HG02798 (cell line): ENCODE measurements at regions not wholly inside any gene's neighbourhood (a gene's known extent, or its start where the extent isn't known, plus 50 kb on each side); places are given as distances from the start of the nearest gene placed in this dataset.

Experiments used
- ATAC-seq: cut with Tn5 transposase; IDR thresholded peaks from one replicate; pipeline ENCODE4 v1.9.1; 2021; ENCODE audit warnings: mild to moderate bottlenecking; ENCODE audit not compliant: unreplicated experiment, poor library complexity

DNA sequence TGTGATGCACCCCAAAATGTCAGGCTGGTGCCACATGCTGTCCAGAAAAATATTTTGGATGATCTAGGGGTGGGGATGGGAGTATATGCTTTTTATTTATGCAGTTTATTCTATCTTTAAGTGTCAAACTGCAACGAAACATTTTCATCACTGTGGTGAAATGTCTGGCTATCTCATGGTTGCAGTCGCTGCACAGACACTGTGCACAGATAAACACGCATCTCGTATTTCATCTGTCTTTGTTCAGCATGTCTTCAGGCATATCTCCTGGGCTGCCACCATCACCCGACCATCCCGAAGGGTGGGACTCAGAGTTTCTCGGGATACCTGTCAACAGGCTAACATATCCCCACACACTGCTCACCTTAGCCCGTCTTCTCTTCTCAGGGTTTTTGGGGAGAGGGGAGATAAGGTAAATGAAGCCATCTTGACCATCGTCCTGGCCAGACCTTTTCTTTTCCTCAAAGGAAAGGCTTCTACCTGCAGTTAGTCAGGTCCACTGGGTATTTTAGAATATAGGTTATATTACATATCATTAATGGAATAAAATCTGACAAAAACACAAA lies 80.7 kb upstream of the NABP1 start:
- no peak for ATAC-seq

GRCh38 chr2:191598296-191598695 lies 79.6 kb upstream of the NABP1 start:
- ATAC-seq: no peak

DNA sequence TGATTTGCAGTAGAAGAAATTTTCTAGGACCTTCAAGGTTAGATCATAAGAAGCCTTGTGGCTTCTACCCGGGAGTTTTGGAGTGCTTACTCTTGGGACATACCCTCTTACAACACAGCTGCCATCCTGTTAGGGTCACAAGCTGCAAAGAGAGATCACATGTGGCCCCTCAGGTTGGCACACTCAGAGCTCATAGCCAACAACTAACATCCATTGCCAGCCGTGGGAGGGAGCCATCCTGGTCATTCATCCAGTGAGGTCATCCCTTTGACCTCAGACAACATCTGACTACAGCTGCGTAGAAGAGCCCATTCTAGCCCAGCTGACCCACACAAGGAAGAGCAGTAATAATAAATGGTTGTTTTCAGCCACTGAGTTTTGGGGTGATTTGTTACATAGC lies 76.9 kb upstream of the NABP1 start:
- ATAC-seq: no peak

DNA sequence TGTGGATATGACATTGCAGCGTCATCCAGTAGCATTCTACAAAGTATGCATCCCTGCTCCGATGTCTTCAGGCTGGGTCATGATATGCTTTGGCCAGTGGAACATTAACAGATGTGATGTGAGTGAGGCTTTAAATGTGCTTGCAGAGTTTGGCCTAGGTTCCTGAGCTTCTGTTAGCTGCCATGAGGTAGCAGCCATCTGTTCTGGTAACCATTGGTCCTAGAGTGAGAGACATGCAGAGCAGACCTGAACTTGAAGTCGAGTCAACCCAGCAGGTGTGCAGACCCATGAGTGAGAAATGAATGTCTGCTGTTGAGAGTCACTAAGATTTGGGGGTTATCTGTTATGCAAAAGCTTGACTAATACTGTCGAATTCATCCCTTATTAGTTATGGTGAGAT lies 73.8 kb upstream of the NABP1 start:
- ATAC-seq: no peak

- ATAC-seq: no peak
Measured at GRCh38 chr2:191607096-191607495, 70.8 kb upstream of the NABP1 start.

GRCh38 chr2:191610756-191611155 lies 67.2 kb upstream of the NABP1 start:
- ATAC-seq: no peak

GRCh38 chr2:191611614-191612013 lies 66.3 kb upstream of the NABP1 start:
- ATAC-seq: peak; percentile 98

- ATAC-seq: no peak
Measured at GRCh38 chr2:191612496-191612895, 65.4 kb upstream of the NABP1 start.

- no peak for ATAC-seq
Measured at GRCh38 chr2:191614759-191615158, 63.2 kb upstream of the NABP1 start.

DNA sequence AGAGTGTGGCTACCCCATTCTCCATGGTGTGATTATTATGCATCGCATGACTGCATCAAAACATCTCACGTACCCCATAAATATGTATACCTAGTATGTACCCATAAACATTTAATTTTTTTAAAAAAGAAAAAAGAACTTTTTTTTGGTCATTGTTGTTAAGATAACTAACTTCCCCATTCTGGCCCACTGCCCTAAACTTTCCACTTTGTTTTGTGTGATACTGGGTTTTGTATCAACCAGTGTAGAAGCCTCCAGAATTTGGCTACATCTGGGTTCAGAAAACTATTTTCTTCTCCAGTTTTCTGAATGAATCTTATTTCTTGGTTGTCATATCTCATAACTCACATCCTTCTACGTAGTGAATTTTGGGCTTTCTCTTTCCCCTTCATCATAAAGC lies 62.3 kb upstream of the NABP1 start:
- no peak for ATAC-seq

DNA sequence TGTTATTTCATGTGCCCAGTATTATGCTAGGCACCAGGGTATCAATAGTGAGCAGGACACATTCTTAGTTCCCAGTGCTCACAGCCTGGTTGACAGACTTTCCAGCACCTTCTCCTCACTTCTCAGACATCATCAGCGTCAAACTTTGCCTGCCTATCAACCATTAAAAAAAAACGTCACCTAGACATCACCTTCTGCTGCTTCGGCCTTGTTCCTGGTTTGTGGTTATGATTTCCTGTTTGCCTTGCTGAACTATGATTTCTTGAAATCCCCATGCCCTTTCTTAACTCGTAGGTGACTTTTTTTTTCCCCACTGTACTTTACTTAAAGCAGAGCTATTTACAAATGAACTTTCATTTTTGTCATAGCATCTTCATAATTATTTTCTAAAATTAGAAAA lies 60.4 kb upstream of the NABP1 start:
- ATAC-seq: peak; percentile 85

DNA sequence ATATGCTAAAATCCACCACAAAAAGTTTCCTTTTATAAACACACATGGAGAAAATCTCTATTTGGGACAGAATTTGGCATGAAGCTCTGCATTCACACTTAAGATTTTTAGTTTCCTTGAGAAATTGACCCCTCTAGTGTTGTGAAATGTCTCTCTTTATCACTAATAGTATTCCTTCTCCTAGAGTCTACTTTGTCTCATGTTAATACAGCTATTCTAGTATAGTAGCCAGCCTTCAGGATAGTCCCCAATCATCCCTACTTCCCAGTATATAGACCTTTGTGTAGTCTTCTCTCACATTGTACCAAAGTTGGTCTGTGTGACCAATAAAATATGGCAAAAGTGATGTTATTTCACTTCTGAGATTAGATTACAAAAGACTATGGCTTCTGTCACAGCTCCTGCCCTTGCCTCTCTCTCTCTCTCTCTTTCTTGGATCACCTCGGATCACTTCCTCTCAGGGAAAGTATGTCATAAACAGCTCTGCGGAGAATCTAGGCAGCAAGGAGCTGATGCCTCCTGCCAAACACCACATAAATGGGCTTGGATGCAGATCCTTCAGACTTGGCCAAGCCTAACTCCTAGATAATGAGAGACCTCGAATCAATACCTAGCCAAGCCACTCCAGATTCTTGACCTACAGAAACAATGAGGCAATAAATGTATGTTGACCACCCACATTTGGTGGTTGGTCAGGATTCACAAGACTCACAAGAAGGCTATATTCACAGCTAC lies 59.7 kb upstream of the NABP1 start:
- ATAC-seq: no peak

DNA sequence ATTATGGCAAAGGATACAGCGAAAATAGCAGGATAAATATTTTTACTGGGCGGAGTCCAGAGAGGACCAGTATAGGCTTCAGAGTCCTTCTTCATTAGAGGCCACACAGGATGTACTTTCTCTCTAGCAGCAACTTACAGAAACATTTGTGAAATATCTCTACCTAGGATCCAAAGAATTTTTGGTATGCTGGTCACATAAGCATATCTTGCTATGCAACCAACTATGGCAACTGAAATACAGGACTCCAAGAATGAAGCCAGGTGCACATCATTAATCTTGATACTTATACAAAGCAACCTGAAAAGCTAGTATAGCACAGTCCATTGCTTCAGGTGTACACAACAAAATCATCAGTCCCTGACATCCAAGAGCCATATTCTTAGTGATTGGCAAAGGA lies 59.1 kb upstream of the NABP1 start:
- ATAC-seq: no peak

DNA sequence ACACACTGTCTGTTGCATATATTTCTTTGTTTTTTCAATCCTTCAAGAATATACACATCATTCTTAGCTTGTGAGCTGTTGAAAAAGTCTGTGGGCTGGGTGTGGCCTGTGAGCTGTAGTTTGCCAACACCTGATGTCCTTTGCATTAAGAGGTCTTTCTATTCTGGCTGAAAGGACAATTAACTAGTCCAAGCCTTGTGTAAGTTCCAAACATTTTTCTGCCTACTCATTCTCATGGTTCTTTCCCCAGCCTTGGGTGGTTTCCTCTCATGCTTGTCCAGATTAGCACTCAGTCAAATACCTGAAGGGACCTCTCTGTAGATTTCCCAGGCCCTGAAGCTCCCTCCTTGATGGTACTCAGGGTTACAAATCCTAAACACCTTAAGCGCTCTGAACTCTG lies 57.8 kb upstream of the NABP1 start:
- ATAC-seq: no peak

- ATAC-seq: no peak
Measured at GRCh38 chr2:191622374-191623320, 55.3 kb upstream of the NABP1 start.

- peak; percentile 74 for ATAC-seq
Measured at GRCh38 chr2:191625016-191625415, 52.9 kb upstream of the NABP1 start.

- ATAC-seq: no peak
Measured at GRCh38 chr2:191625446-191625845, 52.5 kb upstream of the NABP1 start.

DNA sequence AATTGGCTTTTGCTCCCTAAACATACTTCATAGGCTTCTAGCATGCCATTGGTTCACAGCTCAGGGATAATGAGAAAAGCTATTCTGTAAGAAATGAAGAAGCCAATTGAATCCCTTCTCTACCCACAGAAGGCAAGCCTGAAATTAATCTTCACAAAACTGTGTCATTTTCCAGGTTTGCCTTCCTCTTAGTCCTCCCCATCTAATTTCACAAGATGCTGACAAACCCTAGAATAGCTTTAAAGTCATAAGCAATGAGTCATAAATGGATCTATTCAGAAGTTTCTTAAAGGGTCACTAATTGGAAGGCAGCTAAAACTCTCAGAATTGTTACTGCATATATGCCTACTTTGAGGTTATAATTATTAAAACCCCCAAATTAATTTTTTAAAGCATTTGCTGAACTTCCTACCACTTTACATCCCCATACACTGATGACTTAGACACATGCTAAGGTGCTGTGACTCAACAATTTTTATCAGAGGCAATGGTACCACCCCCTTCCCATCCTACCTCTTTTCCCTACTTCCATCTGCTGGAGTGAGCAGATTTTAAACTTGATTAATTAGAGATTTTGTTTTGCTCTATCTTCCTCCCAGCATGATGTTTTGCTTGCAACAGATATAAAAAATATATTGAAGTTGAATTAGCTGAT lies 51.3 kb upstream of the NABP1 start:
- no peak for ATAC-seq

DNA sequence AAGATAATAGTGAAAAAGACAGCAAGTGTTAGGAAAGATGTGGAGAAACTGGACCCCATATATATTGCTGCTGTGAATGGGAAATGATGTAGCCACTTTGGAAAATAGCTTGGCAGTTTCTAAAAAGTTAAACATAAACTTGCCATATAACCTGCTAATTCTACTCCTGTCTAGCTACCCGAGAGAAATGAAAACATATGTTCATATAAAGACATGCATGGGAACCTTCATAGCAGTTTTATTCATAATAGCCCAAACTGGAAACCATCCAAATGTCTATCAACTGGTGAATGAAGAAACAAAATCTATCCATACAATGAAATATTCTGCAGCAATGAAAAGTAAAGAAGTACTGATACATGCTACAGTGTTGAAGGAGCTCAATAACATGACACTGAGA lies 50.4 kb upstream of the NABP1 start:
- no peak for ATAC-seq
